WTC11 (cell line): ENCODE measurements at regions not wholly inside any gene's neighbourhood (a gene's known extent, or its start where the extent isn't known, plus 50 kb on each side); places are given as distances from the start of the nearest gene placed in this dataset.

ENCODE experiments used
- ATAC-seq: fragments of 200-7000 bp; cut with Tn5 transposase; 2 replicates; pipeline ENCODE4 v1.10.0; 2021; ENCODE audit warnings: mild to moderate bottlenecking, moderate library complexity
- CTCF ChIA-PET: fragments of 300-600 bp; sonication (Branson Sonifier 250); formaldehyde crosslinking; loops from one replicate; lab custom pipeline; 2021; ENCODE audit warnings: antibody characterized with exemption; lab: Charles Lee
- POLR2A ChIA-PET: fragments of 350-600 bp; sonication (Branson Sonifier 250); formaldehyde crosslinking; loops from one replicate; lab custom pipeline; 2021; ENCODE audit warnings: antibody characterized with exemption; lab: Charles Lee
- DNase-seq: peaks from one replicate; pipeline ENCODE4 v3.0.0; 2021; ENCODE audit warnings: low spot score
- H3K27ac Mint-ChIP-seq: 2 replicates; pipeline ENCODE4 v1.8.0; 2021; ENCODE audit warnings: mixed read lengths
- H3K27me3 Mint-ChIP-seq: 2 replicates; pipeline ENCODE4 v1.8.0; 2021; ENCODE audit warnings: low read depth, mild to moderate bottlenecking, moderate library complexity, mixed read lengths
- H3K36me3 Mint-ChIP-seq: 2 replicates; pipeline ENCODE4 v1.8.0; 2021; ENCODE audit warnings: mixed read lengths
- H3K4me1 Mint-ChIP-seq: 2 replicates; pipeline ENCODE4 v1.8.0; 2022; ENCODE audit warnings: mixed read lengths
- H3K4me3 Mint-ChIP-seq: 2 replicates; pipeline ENCODE4 v1.8.0; 2021; ENCODE audit warnings: mild to moderate bottlenecking, moderate library complexity, mixed read lengths
- H3K9me3 Mint-ChIP-seq: 2 replicates; pipeline ENCODE4 v1.8.0; 2021; ENCODE audit warnings: mixed read lengths
- CBFB ChIP-seq: sonication (generic); formaldehyde crosslinking; IDR thresholded peaks from 2 replicates; pipeline ENCODE4 v1.8.1; 2022; ENCODE audit warnings: mild to moderate bottlenecking, low read depth, missing genetic modification reagents
- ELF4 ChIP-seq: sonication (generic); formaldehyde crosslinking; IDR thresholded peaks from 2 replicates; pipeline ENCODE4 v1.8.1; 2022; ENCODE audit warnings: low read depth, mild to moderate bottlenecking, moderate library complexity, missing genetic modification reagents
- ESRRA ChIP-seq: sonication (generic); formaldehyde crosslinking; IDR thresholded peaks from 2 replicates; pipeline ENCODE4 v1.8.1; 2022; ENCODE audit warnings: mild to moderate bottlenecking, missing genetic modification reagents, borderline replicate concordance
- FOXP1 ChIP-seq: sonication (generic); formaldehyde crosslinking; IDR thresholded peaks from 2 replicates; pipeline ENCODE4 v1.8.0; 2022; ENCODE audit warnings: missing genetic modification reagents, mild to moderate bottlenecking, moderate library complexity, borderline replicate concordance
- JAZF1 ChIP-seq: fragments of 250-450 bp; sonication (Bioruptor Pico); IDR thresholded peaks from 2 replicates; pipeline ENCODE4 v1.9.0; 2021; ENCODE audit warnings: moderate library complexity, mild to moderate bottlenecking, inconsistent platforms
- MYBL2 ChIP-seq: sonication (generic); formaldehyde crosslinking; IDR thresholded peaks from 2 replicates; pipeline ENCODE4 v1.8.1; 2023; ENCODE audit warnings: mild to moderate bottlenecking, moderate library complexity, missing genetic modification reagents
- OVOL2 ChIP-seq: fragments of 250-450 bp; sonication (Bioruptor Pico); IDR thresholded peaks from 2 replicates; pipeline ENCODE4 v1.9.0; 2021; ENCODE audit warnings: mild to moderate bottlenecking, borderline replicate concordance
- PRRX2 ChIP-seq: fragments of 250-450 bp; sonication (Bioruptor Pico); IDR thresholded peaks from 2 replicates; pipeline ENCODE4 v1.8.0; 2021; ENCODE audit warnings: mild to moderate bottlenecking
- TEAD4 ChIP-seq: sonication (generic); formaldehyde crosslinking; IDR thresholded peaks from 2 replicates; pipeline ENCODE4 v1.8.0; 2022; ENCODE audit warnings: mild to moderate bottlenecking, missing genetic modification reagents
- ZBTB21 ChIP-seq: sonication (generic); formaldehyde crosslinking; IDR thresholded peaks from 2 replicates; pipeline ENCODE4 v1.8.1; 2023; ENCODE audit warnings: mild to moderate bottlenecking, missing genetic modification reagents, borderline replicate concordance
- ZNF423 ChIP-seq: fragments of 250-450 bp; sonication (Bioruptor Pico); IDR thresholded peaks from 2 replicates; pipeline ENCODE4 v2.1.2; 2022; ENCODE audit warnings: mild to moderate bottlenecking, moderate library complexity
- ZNF671 ChIP-seq: fragments of 250-450 bp; sonication (Bioruptor Pico); IDR thresholded peaks from 2 replicates; pipeline ENCODE4 v1.8.0; 2021; ENCODE audit warnings: mild to moderate bottlenecking
- TF ChIP-seq, protein P1 (sequence below): fragments of 250-450 bp; sonication (Bioruptor Pico); IDR thresholded peaks from 2 replicates; pipeline ENCODE4 v1.9.0; 2021; ENCODE audit warnings: mild to moderate bottlenecking
- TF ChIP-seq, protein P2 (sequence below): sonication (generic); formaldehyde crosslinking; IDR thresholded peaks from 2 replicates; pipeline ENCODE4 v1.8.1; 2023; ENCODE audit warnings: mild to moderate bottlenecking, missing genetic modification reagents
- TF ChIP-seq, protein P3 (sequence below): sonication (generic); formaldehyde crosslinking; conservative IDR thresholded peaks from 2 replicates; pipeline ENCODE4 v1.8.1; 2022; ENCODE audit warnings: mild to moderate bottlenecking, missing genetic modification reagents
- TF ChIP-seq, protein P4 (sequence below): sonication (generic); formaldehyde crosslinking; IDR thresholded peaks from 2 replicates; pipeline ENCODE4 v1.8.0; 2023; ENCODE audit warnings: missing genetic modification reagents, mild to moderate bottlenecking, borderline replicate concordance
- TF ChIP-seq, protein P5 (sequence below): fragments of 200-600 bp; IDR thresholded peaks from 2 replicates; pipeline ENCODE4 v1.8.0; 2022; ENCODE audit warnings: antibody characterized with exemption
- TF ChIP-seq, protein P6 (sequence below): fragments of 250-450 bp; sonication (Bioruptor Pico); IDR thresholded peaks from 2 replicates; pipeline ENCODE4 v1.8.0; 2021; ENCODE audit warnings: mild to moderate bottlenecking
- TF ChIP-seq, protein P7 (sequence below): sonication (generic); formaldehyde crosslinking; IDR thresholded peaks from 2 replicates; pipeline ENCODE4 v1.8.1; 2022; ENCODE audit warnings: mild to moderate bottlenecking, missing genetic modification reagents, moderate library complexity, borderline replicate concordance

DNA sequence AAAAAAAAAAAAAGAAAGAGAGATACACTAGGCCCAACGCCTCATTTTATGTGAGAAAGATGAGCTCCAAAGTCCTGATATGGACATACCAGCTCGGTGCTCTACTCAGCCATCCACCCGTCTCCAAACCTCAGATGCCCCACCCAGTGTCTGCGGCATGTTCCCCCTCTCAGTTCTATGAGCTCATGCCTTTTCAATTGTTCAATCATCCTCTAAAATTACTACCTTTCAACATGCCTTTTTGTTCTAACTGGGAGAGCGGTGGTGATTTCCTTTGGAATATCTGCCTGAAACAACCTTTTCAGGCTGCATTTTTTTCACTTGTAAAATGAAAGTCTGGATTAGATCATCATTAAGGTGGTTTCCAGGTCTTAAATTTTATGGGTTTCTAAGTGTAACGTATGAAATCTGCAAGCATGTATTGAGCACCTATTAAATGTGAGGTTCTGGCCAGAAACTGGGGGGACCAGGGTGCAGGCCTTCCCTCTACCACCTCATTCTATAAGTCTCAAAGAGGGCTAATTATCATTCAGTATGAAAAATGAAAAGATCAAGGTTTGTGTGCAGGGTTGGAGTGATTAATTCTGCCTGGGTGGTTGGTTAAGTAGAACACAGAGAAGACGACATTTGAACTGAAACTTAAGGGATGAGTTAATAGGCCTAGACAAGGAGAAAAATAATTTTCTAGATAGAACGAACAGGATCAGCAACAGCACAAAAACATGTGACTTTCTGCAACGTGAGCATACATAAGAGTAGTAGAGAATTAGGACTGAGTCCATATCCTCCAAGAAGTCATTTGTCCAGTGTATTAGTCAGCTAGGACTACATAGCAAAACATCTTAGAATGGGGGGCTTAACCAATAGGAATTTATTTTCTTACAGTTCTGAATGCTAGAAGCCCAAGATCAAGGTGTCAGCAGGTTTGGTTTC is 87.4 kb upstream of the GLS start:
- Mint-ChIP-seq H3K4me3 (no peak overlapping the region), H3K36me3 (no peaks in the 10 kb centered on the region), H3K27ac (no peak overlapping the region), H3K9me3 (peaks cover 4% of the 10 kb centered on the region), H3K4me1 (peaks cover 37% of the 10 kb centered on the region)
- no peak for ATAC-seq
- POLR2A ChIA-PET, result interaction anchor here (0.6 kb wide), 1 partner anchor 10 kb away, joined by 3 read pairs; no protein-coding TSS in a partner anchor
- CTCF ChIA-PET, result interaction anchor here (1.0 kb wide), 1 partner anchor 12 kb away, joined by 3 read pairs; no protein-coding TSS in a partner anchor
- TF ChIP-seq MYBL2, result no peak
- TF ChIP-seq, all 79 proteins: peak for 0
- no peaks in the 10 kb centered on the region for H3K27me3 Mint-ChIP-seq
- no peak for DNase-seq

DNA sequence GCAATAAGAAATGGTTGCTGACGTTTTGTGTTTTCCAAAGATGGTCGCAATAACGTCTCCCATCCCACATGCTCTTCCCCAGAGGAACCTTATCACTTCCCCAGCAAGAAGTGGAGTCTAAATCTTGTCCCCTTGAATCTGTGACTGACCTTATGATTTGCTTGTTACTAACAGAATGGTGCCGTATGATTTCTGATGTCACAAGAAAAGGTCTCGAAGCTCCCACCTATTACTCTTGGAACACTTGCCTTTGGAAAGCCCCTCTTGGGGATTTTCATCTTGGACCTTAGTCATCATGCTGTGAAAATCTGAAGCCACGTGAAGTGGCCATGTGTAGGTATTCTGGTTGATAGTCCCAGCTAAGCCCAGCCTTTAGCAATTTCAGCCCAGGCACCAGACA is 86.2 kb upstream of the GLS start:
- Mint-ChIP-seq H3K27me3 (no peaks in the 10 kb centered on the region), H3K27ac (no peak overlapping the region), H3K36me3 (no peaks in the 10 kb centered on the region), H3K9me3 (peaks cover 4% of the 10 kb centered on the region), H3K4me3 (no peak overlapping the region)
- TF ChIP-seq ELF4 (CRISPR knock-in tag) (no peak), PRRX2 (CRISPR knock-in tag) (no peak), ESRRA (CRISPR knock-in tag) (no peak), ZBTB21 (CRISPR knock-in tag) (no peak), CBFB (CRISPR knock-in tag) (no peak)
- TF ChIP-seq, protein P1, sequence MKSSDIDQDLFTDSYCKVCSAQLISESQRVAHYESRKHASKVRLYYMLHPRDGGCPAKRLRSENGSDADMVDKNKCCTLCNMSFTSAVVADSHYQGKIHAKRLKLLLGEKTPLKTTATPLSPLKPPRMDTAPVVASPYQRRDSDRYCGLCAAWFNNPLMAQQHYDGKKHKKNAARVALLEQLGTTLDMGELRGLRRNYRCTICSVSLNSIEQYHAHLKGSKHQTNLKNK (CRISPR knock-in tag), result no peak
- TF ChIP-seq, protein P2, sequence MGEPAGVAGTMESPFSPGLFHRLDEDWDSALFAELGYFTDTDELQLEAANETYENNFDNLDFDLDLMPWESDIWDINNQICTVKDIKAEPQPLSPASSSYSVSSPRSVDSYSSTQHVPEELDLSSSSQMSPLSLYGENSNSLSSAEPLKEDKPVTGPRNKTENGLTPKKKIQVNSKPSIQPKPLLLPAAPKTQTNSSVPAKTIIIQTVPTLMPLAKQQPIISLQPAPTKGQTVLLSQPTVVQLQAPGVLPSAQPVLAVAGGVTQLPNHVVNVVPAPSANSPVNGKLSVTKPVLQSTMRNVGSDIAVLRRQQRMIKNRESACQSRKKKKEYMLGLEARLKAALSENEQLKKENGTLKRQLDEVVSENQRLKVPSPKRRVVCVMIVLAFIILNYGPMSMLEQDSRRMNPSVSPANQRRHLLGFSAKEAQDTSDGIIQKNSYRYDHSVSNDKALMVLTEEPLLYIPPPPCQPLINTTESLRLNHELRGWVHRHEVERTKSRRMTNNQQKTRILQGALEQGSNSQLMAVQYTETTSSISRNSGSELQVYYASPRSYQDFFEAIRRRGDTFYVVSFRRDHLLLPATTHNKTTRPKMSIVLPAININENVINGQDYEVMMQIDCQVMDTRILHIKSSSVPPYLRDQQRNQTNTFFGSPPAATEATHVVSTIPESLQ, result no peak
- TF ChIP-seq, protein P3, sequence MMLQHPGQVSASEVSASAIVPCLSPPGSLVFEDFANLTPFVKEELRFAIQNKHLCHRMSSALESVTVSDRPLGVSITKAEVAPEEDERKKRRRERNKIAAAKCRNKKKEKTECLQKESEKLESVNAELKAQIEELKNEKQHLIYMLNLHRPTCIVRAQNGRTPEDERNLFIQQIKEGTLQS (CRISPR knock-in tag), result no peak
- TF ChIP-seq, all 79 proteins: peak for 0
- ChIA-PET POLR2A (no interaction called here), CTCF (interaction anchor here (1.0 kb wide), 1 partner anchor 13 kb away, joined by 3 read pairs; no protein-coding TSS in a partner anchor)
- DNase-seq (no peak), ATAC-seq (no peak)
- peaks cover 34% of the 10 kb centered on the region for H3K4me1 Mint-ChIP-seq

DNA sequence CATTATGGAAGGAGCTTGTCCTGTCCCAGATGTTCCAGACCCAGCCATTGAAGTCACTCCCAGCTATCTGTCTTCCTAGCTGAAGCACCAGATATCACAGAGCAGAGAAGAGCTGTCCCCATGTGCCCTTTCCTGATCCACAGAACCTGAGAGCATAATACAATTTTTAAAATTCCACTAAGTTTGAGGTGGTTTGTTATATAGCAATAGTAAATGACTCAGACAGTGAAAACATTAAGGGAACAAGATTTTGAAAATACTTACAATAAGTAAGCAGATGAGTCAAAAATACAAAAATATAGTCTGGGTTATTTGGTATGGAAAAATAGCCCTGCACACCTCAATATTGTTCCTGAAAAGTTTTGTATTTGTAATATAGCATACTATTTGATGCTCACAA is 85.8 kb upstream of the GLS start:
- ATAC-seq, result no peak
- no peak for DNase-seq
- CTCF ChIA-PET, result no interaction called here
- Mint-ChIP-seq H3K27me3 (no peaks in the 10 kb centered on the region), H3K27ac (no peak overlapping the region), H3K36me3 (no peaks in the 10 kb centered on the region), H3K4me1 (peaks cover 34% of the 10 kb centered on the region), H3K4me3 (no peak overlapping the region), H3K9me3 (peaks cover 4% of the 10 kb centered on the region)
- POLR2A ChIA-PET, result no interaction called here
- TF ChIP-seq TEAD4 (CRISPR knock-in tag) (no peak), FOXP1 (CRISPR knock-in tag) (no peak), ZNF671 (no peak), JAZF1 (no peak), OVOL2 (no peak), CBFB (CRISPR knock-in tag) (no peak), MYBL2 (no peak), ZNF423 (CRISPR knock-in tag) (no peak)
- TF ChIP-seq, protein P4, sequence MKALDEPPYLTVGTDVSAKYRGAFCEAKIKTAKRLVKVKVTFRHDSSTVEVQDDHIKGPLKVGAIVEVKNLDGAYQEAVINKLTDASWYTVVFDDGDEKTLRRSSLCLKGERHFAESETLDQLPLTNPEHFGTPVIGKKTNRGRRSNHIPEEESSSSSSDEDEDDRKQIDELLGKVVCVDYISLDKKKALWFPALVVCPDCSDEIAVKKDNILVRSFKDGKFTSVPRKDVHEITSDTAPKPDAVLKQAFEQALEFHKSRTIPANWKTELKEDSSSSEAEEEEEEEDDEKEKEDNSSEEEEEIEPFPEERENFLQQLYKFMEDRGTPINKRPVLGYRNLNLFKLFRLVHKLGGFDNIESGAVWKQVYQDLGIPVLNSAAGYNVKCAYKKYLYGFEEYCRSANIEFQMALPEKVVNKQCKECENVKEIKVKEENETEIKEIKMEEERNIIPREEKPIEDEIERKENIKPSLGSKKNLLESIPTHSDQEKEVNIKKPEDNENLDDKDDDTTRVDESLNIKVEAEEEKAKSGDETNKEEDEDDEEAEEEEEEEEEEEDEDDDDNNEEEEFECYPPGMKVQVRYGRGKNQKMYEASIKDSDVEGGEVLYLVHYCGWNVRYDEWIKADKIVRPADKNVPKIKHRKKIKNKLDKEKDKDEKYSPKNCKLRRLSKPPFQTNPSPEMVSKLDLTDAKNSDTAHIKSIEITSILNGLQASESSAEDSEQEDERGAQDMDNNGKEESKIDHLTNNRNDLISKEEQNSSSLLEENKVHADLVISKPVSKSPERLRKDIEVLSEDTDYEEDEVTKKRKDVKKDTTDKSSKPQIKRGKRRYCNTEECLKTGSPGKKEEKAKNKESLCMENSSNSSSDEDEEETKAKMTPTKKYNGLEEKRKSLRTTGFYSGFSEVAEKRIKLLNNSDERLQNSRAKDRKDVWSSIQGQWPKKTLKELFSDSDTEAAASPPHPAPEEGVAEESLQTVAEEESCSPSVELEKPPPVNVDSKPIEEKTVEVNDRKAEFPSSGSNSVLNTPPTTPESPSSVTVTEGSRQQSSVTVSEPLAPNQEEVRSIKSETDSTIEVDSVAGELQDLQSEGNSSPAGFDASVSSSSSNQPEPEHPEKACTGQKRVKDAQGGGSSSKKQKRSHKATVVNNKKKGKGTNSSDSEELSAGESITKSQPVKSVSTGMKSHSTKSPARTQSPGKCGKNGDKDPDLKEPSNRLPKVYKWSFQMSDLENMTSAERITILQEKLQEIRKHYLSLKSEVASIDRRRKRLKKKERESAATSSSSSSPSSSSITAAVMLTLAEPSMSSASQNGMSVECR (CRISPR knock-in tag), result no peak
- TF ChIP-seq, protein P5, sequence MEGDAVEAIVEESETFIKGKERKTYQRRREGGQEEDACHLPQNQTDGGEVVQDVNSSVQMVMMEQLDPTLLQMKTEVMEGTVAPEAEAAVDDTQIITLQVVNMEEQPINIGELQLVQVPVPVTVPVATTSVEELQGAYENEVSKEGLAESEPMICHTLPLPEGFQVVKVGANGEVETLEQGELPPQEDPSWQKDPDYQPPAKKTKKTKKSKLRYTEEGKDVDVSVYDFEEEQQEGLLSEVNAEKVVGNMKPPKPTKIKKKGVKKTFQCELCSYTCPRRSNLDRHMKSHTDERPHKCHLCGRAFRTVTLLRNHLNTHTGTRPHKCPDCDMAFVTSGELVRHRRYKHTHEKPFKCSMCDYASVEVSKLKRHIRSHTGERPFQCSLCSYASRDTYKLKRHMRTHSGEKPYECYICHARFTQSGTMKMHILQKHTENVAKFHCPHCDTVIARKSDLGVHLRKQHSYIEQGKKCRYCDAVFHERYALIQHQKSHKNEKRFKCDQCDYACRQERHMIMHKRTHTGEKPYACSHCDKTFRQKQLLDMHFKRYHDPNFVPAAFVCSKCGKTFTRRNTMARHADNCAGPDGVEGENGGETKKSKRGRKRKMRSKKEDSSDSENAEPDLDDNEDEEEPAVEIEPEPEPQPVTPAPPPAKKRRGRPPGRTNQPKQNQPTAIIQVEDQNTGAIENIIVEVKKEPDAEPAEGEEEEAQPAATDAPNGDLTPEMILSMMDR, result no peak
- TF ChIP-seq, protein P6, sequence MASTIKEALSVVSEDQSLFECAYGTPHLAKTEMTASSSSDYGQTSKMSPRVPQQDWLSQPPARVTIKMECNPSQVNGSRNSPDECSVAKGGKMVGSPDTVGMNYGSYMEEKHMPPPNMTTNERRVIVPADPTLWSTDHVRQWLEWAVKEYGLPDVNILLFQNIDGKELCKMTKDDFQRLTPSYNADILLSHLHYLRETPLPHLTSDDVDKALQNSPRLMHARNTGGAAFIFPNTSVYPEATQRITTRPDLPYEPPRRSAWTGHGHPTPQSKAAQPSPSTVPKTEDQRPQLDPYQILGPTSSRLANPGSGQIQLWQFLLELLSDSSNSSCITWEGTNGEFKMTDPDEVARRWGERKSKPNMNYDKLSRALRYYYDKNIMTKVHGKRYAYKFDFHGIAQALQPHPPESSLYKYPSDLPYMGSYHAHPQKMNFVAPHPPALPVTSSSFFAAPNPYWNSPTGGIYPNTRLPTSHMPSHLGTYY (CRISPR knock-in tag), result no peak
- TF ChIP-seq, protein P7, sequence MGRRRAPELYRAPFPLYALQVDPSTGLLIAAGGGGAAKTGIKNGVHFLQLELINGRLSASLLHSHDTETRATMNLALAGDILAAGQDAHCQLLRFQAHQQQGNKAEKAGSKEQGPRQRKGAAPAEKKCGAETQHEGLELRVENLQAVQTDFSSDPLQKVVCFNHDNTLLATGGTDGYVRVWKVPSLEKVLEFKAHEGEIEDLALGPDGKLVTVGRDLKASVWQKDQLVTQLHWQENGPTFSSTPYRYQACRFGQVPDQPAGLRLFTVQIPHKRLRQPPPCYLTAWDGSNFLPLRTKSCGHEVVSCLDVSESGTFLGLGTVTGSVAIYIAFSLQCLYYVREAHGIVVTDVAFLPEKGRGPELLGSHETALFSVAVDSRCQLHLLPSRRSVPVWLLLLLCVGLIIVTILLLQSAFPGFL (CRISPR knock-in tag), result no peak
